HEK293T (cell line): ENCODE measurements at regions not wholly inside any gene's neighbourhood (a gene's known extent, or its start where the extent isn't known, plus 50 kb on each side); places are given as distances from the start of the nearest gene placed in this dataset.

Experiments
- BHLHE40 ChIP-seq: fragments of 450-650 bp; IDR thresholded peaks from 2 replicates; pipeline ENCODE4 v1.6.1; 2016; ENCODE audit warnings: mild to moderate bottlenecking, moderate library complexity, borderline replicate concordance
- FOXA1 ChIP-seq: fragments of 450-650 bp; IDR thresholded peaks from 2 replicates; pipeline ENCODE4 v1.6.1; 2016; ENCODE audit warnings: mild to moderate bottlenecking
- FOXK2 ChIP-seq: fragments of 450-650 bp; IDR thresholded peaks from 2 replicates; pipeline ENCODE4 v1.6.1; 2016; ENCODE audit warnings: mild to moderate bottlenecking
- FOXM1 ChIP-seq: fragments of 450-650 bp; IDR thresholded peaks from 2 replicates; pipeline ENCODE4 v1.6.1; 2017; ENCODE audit warnings: mild to moderate bottlenecking, borderline replicate concordance
- HDGF ChIP-seq: fragments of 450-650 bp; IDR thresholded peaks from 2 replicates; pipeline ENCODE4 v1.6.1; 2017; ENCODE audit warnings: antibody characterized with exemption, borderline replicate concordance
- SP1 ChIP-seq: fragments of 450-650 bp; IDR thresholded peaks from 2 replicates; pipeline ENCODE4 v1.6.1; 2017
- TARDBP ChIP-seq: fragments of 450-650 bp; IDR thresholded peaks from 2 replicates; pipeline ENCODE4 v1.6.1; 2016

GRCh38 chr12:77594366-77594765 lies 236.3 kb upstream of the NAV3 start:
- TF ChIP-seq TARDBP (no peak), HDGF (no peak), FOXA1 (no peak), FOXK2 (no peak), BHLHE40 (no peak), SP1 (no peak), FOXM1 (no peak)
